CD8-positive, alpha-beta memory T cell (primary cell): ENCODE measurements at regions not wholly inside any gene's neighbourhood (a gene's known extent, or its start where the extent isn't known, plus 50 kb on each side); places are given as distances from the start of the nearest gene placed in this dataset.

Source experiments
- CTCF ChIA-PET: fragments of 350-600 bp; sonication (Branson Sonifier 250); formaldehyde crosslinking; loops from one replicate; lab custom pipeline; 2021; ENCODE audit warnings: antibody characterized with exemption; lab: Charles Lee
- POLR2A ChIA-PET: fragments of 350-600 bp; sonication (Branson Sonifier 250); formaldehyde crosslinking; loops from one replicate; lab custom pipeline; 2021; ENCODE audit warnings: antibody characterized with exemption; lab: Charles Lee
- DNase-seq, 5 donors: peaks; one replicate each; pipeline versions ENCODE4 v3.0.0 to v3.0.0-alpha.2; 2020 to 2022; ENCODE audit warnings: mixed read lengths in 1 of 5
- H3K27ac ChIP-seq: one replicate; pipeline ENCODE4 v1.7.0; 2013; ENCODE audit warnings: low read depth, mild to moderate bottlenecking, low read length, moderate library complexity
- H3K27me3 ChIP-seq: 2 replicates; pipeline ENCODE4 v1.7.0; 2013; ENCODE audit warnings: low read length, mild to moderate bottlenecking; ENCODE audit not compliant: insufficient read depth, poor library complexity, severe bottlenecking
- H3K36me3 ChIP-seq: 2 replicates; pipeline ENCODE4 v1.7.0; 2013; ENCODE audit warnings: mild to moderate bottlenecking, low read length, moderate library complexity; ENCODE audit not compliant: insufficient read depth
- H3K4me1 ChIP-seq: 2 replicates; pipeline ENCODE4 v1.7.0; 2013; ENCODE audit warnings: mild to moderate bottlenecking, low read length, moderate library complexity; ENCODE audit not compliant: insufficient read depth
- H3K4me3 ChIP-seq: 2 replicates; pipeline ENCODE4 v1.7.0; 2013; ENCODE audit warnings: mild to moderate bottlenecking, low read length
- H3K9me3 ChIP-seq: 2 replicates; pipeline ENCODE4 v1.7.0; 2013; ENCODE audit warnings: mild to moderate bottlenecking, low read length
- H3K27ac Mint-ChIP-seq, 8 donors: one replicate each; pipeline ENCODE4 v1.8.0; 2020 to 2021; ENCODE audit warnings: mixed read lengths in 8 of 8, mild to moderate bottlenecking in 6 of 8, inconsistent platforms in 3 of 8, moderate library complexity in 3 of 8
- H3K27me3 Mint-ChIP-seq, 2 donors: one replicate each; pipeline ENCODE4 v1.8.0; 2020 to 2021; ENCODE audit warnings: mixed read lengths in 2 of 2, mild to moderate bottlenecking in 1 of 2, moderate library complexity in 1 of 2
- H3K36me3 Mint-ChIP-seq, 3 donors: one replicate each; pipeline ENCODE4 v1.8.0; 2020 to 2021; ENCODE audit warnings: mixed read lengths in 3 of 3, inconsistent platforms in 1 of 3, mild to moderate bottlenecking in 1 of 3
- H3K4me1 Mint-ChIP-seq, 3 donors: one replicate each; pipeline ENCODE4 v1.8.0; 2020 to 2021; ENCODE audit warnings: mixed read lengths in 3 of 3, inconsistent platforms in 1 of 3, mild to moderate bottlenecking in 1 of 3
- H3K4me3 Mint-ChIP-seq, 7 donors: one replicate each; pipeline ENCODE4 v1.8.0; 2020 to 2021; ENCODE audit warnings: mixed read lengths in 7 of 7, mild to moderate bottlenecking in 6 of 7, moderate library complexity in 4 of 7, inconsistent platforms in 2 of 7
- H3K9me3 Mint-ChIP-seq, 5 donors: one replicate each; pipeline ENCODE4 v1.8.0; 2020 to 2022; ENCODE audit warnings: mixed read lengths in 5 of 5, mild to moderate bottlenecking in 3 of 5, moderate library complexity in 2 of 5, inconsistent platforms in 1 of 5

GRCh38 chr4:19722404-19722803 lies 529.3 kb upstream of the SLIT2 start:
- Mint-ChIP-seq H3K4me3 (no peak overlapping the region), H3K9me3 (peaks cover 4 to 10% (median 5%) of the 10 kb centered on the region in 5 donors), H3K36me3 (no peaks in the 10 kb centered on the region), H3K4me1 (no peaks in the 10 kb centered on the region), H3K27me3 (no peaks in the 10 kb centered on the region), H3K27ac (no peak overlapping the region)
- no peaks in the 10 kb centered on the region for H3K36me3 ChIP-seq
- no peak overlapping the region for H3K4me3 ChIP-seq
- H3K9me3 ChIP-seq = no peaks in the 10 kb centered on the region
- CTCF ChIA-PET = no interaction called here
- POLR2A ChIA-PET = no interaction called here
- no peaks in the 10 kb centered on the region for H3K4me1 ChIP-seq
- no peak for DNase-seq
- H3K27ac ChIP-seq = no peak overlapping the region
- no peaks in the 10 kb centered on the region for H3K27me3 ChIP-seq

- Histone ChIP-seq H3K4me1 (no peaks in the 10 kb centered on the region), H3K4me3 (no peak overlapping the region), H3K36me3 (no peaks in the 10 kb centered on the region), H3K27me3 (no peaks in the 10 kb centered on the region), H3K27ac (no peak overlapping the region), H3K9me3 (no peaks in the 10 kb centered on the region)
- H3K4me1 Mint-ChIP-seq = no peaks in the 10 kb centered on the region
- CTCF ChIA-PET = no interaction called here
- H3K4me3 Mint-ChIP-seq = no peak overlapping the region
- no peaks in the 10 kb centered on the region for H3K36me3 Mint-ChIP-seq
- no peaks in the 10 kb centered on the region for H3K27me3 Mint-ChIP-seq
- POLR2A ChIA-PET = no interaction called here
- peaks cover 4 to 10% (median 5%) of the 10 kb centered on the region in 5 donors for H3K9me3 Mint-ChIP-seq
- DNase-seq = no peak
- H3K27ac Mint-ChIP-seq = no peak overlapping the region
Measured at GRCh38 chr4:19721587-19721986, 530.1 kb upstream of the SLIT2 start.

- no peaks in the 10 kb centered on the region for H3K9me3 ChIP-seq
- Mint-ChIP-seq H3K9me3 (peaks cover 4 to 8% (median 5%) of the 10 kb centered on the region in 5 donors), H3K27me3 (no peaks in the 10 kb centered on the region), H3K27ac (no peak overlapping the region), H3K4me3 (no peak overlapping the region), H3K36me3 (no peaks in the 10 kb centered on the region), H3K4me1 (no peaks in the 10 kb centered on the region)
- no peak overlapping the region for H3K27ac ChIP-seq
- H3K4me1 ChIP-seq = no peaks in the 10 kb centered on the region
- ChIA-PET POLR2A (no interaction called here), CTCF (no interaction called here)
- no peak overlapping the region for H3K4me3 ChIP-seq
- DNase-seq = no peak
- no peaks in the 10 kb centered on the region for H3K36me3 ChIP-seq
- no peaks in the 10 kb centered on the region for H3K27me3 ChIP-seq
Measured at GRCh38 chr4:19720610-19721009, 531.1 kb upstream of the SLIT2 start.

GRCh38 chr4:19720190-19720589 lies 531.5 kb upstream of the SLIT2 start:
- H3K4me1 Mint-ChIP-seq = no peaks in the 10 kb centered on the region
- ChIA-PET POLR2A (no interaction called here), CTCF (no interaction called here)
- H3K27ac Mint-ChIP-seq = no peak overlapping the region
- no peaks in the 10 kb centered on the region for H3K36me3 Mint-ChIP-seq
- Histone ChIP-seq H3K27me3 (no peaks in the 10 kb centered on the region), H3K27ac (no peak overlapping the region), H3K9me3 (no peaks in the 10 kb centered on the region), H3K36me3 (no peaks in the 10 kb centered on the region), H3K4me3 (no peak overlapping the region), H3K4me1 (no peaks in the 10 kb centered on the region)
- no peaks in the 10 kb centered on the region for H3K27me3 Mint-ChIP-seq
- H3K9me3 Mint-ChIP-seq = peaks cover 4 to 8% (median 5%) of the 10 kb centered on the region in 5 donors
- no peak overlapping the region for H3K4me3 Mint-ChIP-seq
- no peak for DNase-seq

- Histone ChIP-seq H3K4me1 (no peaks in the 10 kb centered on the region), H3K4me3 (no peak overlapping the region), H3K27ac (no peak overlapping the region), H3K36me3 (no peaks in the 10 kb centered on the region), H3K9me3 (no peaks in the 10 kb centered on the region), H3K27me3 (no peaks in the 10 kb centered on the region)
- ChIA-PET POLR2A (no interaction called here), CTCF (no interaction called here)
- Mint-ChIP-seq H3K36me3 (no peaks in the 10 kb centered on the region), H3K27ac (no peak overlapping the region), H3K9me3 (peaks cover 4 to 22% (median 11%) of the 10 kb centered on the region in 5 donors), H3K27me3 (peaks cover 0 to 1% of the 10 kb centered on the region in 2 donors), H3K4me1 (no peaks in the 10 kb centered on the region), H3K4me3 (no peak overlapping the region)
- no peak for DNase-seq
Measured at GRCh38 chr4:19711871-19712270, 539.8 kb upstream of the SLIT2 start.

GRCh38 chr4:19707876-19708275 lies 543.8 kb upstream of the SLIT2 start:
- Mint-ChIP-seq H3K27ac (no peak overlapping the region), H3K4me3 (no peak overlapping the region), H3K36me3 (no peaks in the 10 kb centered on the region), H3K9me3 (peaks cover 4 to 23% (median 7%) of the 10 kb centered on the region in 5 donors), H3K27me3 (peaks cover 0 to 1% of the 10 kb centered on the region in 2 donors), H3K4me1 (no peaks in the 10 kb centered on the region)
- Histone ChIP-seq H3K9me3 (no peaks in the 10 kb centered on the region), H3K4me1 (no peaks in the 10 kb centered on the region), H3K36me3 (no peaks in the 10 kb centered on the region), H3K27ac (no peak overlapping the region), H3K27me3 (no peaks in the 10 kb centered on the region), H3K4me3 (no peak overlapping the region)
- DNase-seq = no peak
- POLR2A ChIA-PET = no interaction called here
- CTCF ChIA-PET = no interaction called here

GRCh38 chr4:19703391-19703790 lies 548.3 kb upstream of the SLIT2 start:
- Mint-ChIP-seq H3K4me1 (no peaks in the 10 kb centered on the region), H3K36me3 (no peaks in the 10 kb centered on the region), H3K9me3 (peaks cover 3 to 31% (median 7%) of the 10 kb centered on the region in 5 donors), H3K27ac (no peak overlapping the region), H3K27me3 (peaks cover 0 to 1% of the 10 kb centered on the region in 2 donors), H3K4me3 (no peak overlapping the region)
- H3K36me3 ChIP-seq = no peaks in the 10 kb centered on the region
- H3K27ac ChIP-seq = no peak overlapping the region
- H3K4me3 ChIP-seq = no peak overlapping the region
- no peaks in the 10 kb centered on the region for H3K27me3 ChIP-seq
- ChIA-PET CTCF (no interaction called here), POLR2A (no interaction called here)
- no peaks in the 10 kb centered on the region for H3K4me1 ChIP-seq
- DNase-seq = no peak
- H3K9me3 ChIP-seq = no peaks in the 10 kb centered on the region

- no peak overlapping the region for H3K27ac Mint-ChIP-seq
- no peaks in the 10 kb centered on the region for H3K4me1 Mint-ChIP-seq
- no peaks in the 10 kb centered on the region for H3K36me3 Mint-ChIP-seq
- Histone ChIP-seq H3K4me3 (no peak overlapping the region), H3K36me3 (no peaks in the 10 kb centered on the region), H3K9me3 (no peaks in the 10 kb centered on the region), H3K4me1 (no peaks in the 10 kb centered on the region), H3K27ac (no peak overlapping the region), H3K27me3 (no peaks in the 10 kb centered on the region)
- H3K4me3 Mint-ChIP-seq = no peak overlapping the region
- no peak for DNase-seq
- POLR2A ChIA-PET = no interaction called here
- no peaks in the 10 kb centered on the region for H3K27me3 Mint-ChIP-seq
- CTCF ChIA-PET = interaction anchor here (1.1 kb wide), 1 partner anchor 14 kb away, joined by 3 read pairs; no protein-coding TSS in a partner anchor
- peaks cover 1 to 16% (median 8%) of the 10 kb centered on the region in 5 donors for H3K9me3 Mint-ChIP-seq
Measured at GRCh38 chr4:19700992-19701391, 550.7 kb upstream of the SLIT2 start.

- H3K4me3 Mint-ChIP-seq = no peak overlapping the region
- POLR2A ChIA-PET = no interaction called here
- no peaks in the 10 kb centered on the region for H3K4me1 Mint-ChIP-seq
Measured at GRCh38 chr4:19698961-19699360, 552.7 kb upstream of the SLIT2 start.

More at GRCh38 chr4:19698961-19699360, 552.7 kb upstream of the SLIT2 start:
- Histone ChIP-seq H3K4me3 (no peak overlapping the region), H3K4me1 (no peaks in the 10 kb centered on the region), H3K36me3 (no peaks in the 10 kb centered on the region), H3K27ac (no peak overlapping the region), H3K27me3 (no peaks in the 10 kb centered on the region), H3K9me3 (no peaks in the 10 kb centered on the region)
- DNase-seq = no peak
- no peaks in the 10 kb centered on the region for H3K27me3 Mint-ChIP-seq
- CTCF ChIA-PET = no interaction called here
- no peak overlapping the region for H3K27ac Mint-ChIP-seq
- H3K36me3 Mint-ChIP-seq = no peaks in the 10 kb centered on the region
- H3K9me3 Mint-ChIP-seq = peaks cover 5 to 17% (median 13%) of the 10 kb centered on the region in 5 donors
